GM12872 (cell line): ENCODE measurements at regions not wholly inside any gene's neighbourhood (a gene's known extent, or its start where the extent isn't known, plus 50 kb on each side); places are given as distances from the start of the nearest gene placed in this dataset.

Experiments
- CTCF ChIP-seq: IDR thresholded peaks from 3 replicates; pipeline ENCODE4 v1.5.1; 2011; ENCODE audit warnings: low read depth, mild to moderate bottlenecking, low read length, moderate library complexity; ENCODE audit not compliant: insufficient read depth

GRCh38 chr10:59585046-59585700 is 124.5 kb downstream of the SLC16A9 start:
- no peak for TF ChIP-seq CTCF

GRCh38 chr10:59582780-59583179 is 126.9 kb downstream of the SLC16A9 start:
- TF ChIP-seq CTCF = no peak

GRCh38 chr10:59582058-59582457 is 127.6 kb downstream of the SLC16A9 start:
- TF ChIP-seq CTCF = no peak

GRCh38 chr10:59580026-59580863 is 129.4 kb downstream of the SLC16A9 start:
- 0 out of 3 replicates have a peak, but pooled peaks have one; percentile 14 for TF ChIP-seq CTCF

- TF ChIP-seq CTCF = no peak
Measured at GRCh38 chr10:59578741-59579140, 130.9 kb downstream of the SLC16A9 start.

- no peak for TF ChIP-seq CTCF
Measured at GRCh38 chr10:59577984-59578383, 131.7 kb downstream of the SLC16A9 start.

- no peak for TF ChIP-seq CTCF
Measured at GRCh38 chr10:59575269-59575668, 134.4 kb downstream of the SLC16A9 start.
